Lower leg skin (tissue), 3 donors: ENCODE measurements at regions not wholly inside any gene's neighbourhood (a gene's known extent, or its start where the extent isn't known, plus 50 kb on each side); places are given as distances from the start of the nearest gene placed in this dataset.

Source experiments
- CTCF ChIP-seq, 3 donors: fragments of 450-650 bp; IDR thresholded peaks; one replicate each; pipeline ENCODE4 v1.5.1; 2016; ENCODE audit warnings: antibody characterized with exemption in 3 of 3, mild to moderate bottlenecking in 3 of 3, moderate library complexity in 2 of 3
- POLR2A ChIP-seq, 2 donors: fragments of 450-650 bp; IDR thresholded peaks; one replicate each; pipeline ENCODE4 v1.6.1; 2016 to 2017; ENCODE audit warnings: antibody characterized with exemption in 2 of 2, mild to moderate bottlenecking in 1 of 2, moderate library complexity in 1 of 2

- no peak for TF ChIP-seq POLR2A (IDR thresholded peaks at IDR 0.05)
- no peak for TF ChIP-seq CTCF (IDR thresholded peaks at IDR 0.05)
These were observed 575.4 kb downstream of the SPRY1 start for GRCh38 chr4:123972031-123972430.
